HG02798 (cell line): ENCODE measurements at regions not wholly inside any gene's neighbourhood (a gene's known extent, or its start where the extent isn't known, plus 50 kb on each side); places are given as distances from the start of the nearest gene placed in this dataset.

Experiments used
- ATAC-seq: cut with Tn5 transposase; IDR thresholded peaks from one replicate; pipeline ENCODE4 v1.9.1; 2021; ENCODE audit warnings: mild to moderate bottlenecking; ENCODE audit not compliant: unreplicated experiment, poor library complexity

- no peak for ATAC-seq
Observed at GRCh38 chr5:116389601-116390000, 185.0 kb downstream of the SEMA6A start.

GRCh38 chr5:116388564-116389258 lies 185.9 kb downstream of the SEMA6A start:
- no peak for ATAC-seq

- ATAC-seq = no peak
Observed at GRCh38 chr5:116387738-116388137, 186.9 kb downstream of the SEMA6A start.

- no peak for ATAC-seq
Observed at GRCh38 chr5:116386633-116387032, 188.0 kb downstream of the SEMA6A start.

GRCh38 chr5:116382874-116383266 lies 191.8 kb downstream of the SEMA6A start:
- no peak for ATAC-seq

- ATAC-seq = no peak
Observed at GRCh38 chr5:116382032-116382873, 192.4 kb downstream of the SEMA6A start.

GRCh38 chr5:116381201-116381600 lies 193.4 kb downstream of the SEMA6A start:
- ATAC-seq = no peak

- no peak for ATAC-seq
Observed at GRCh38 chr5:116380621-116381020, 194.0 kb downstream of the SEMA6A start.

- no peak for ATAC-seq
Observed at GRCh38 chr5:116379306-116379705, 195.3 kb downstream of the SEMA6A start.

- ATAC-seq = no peak
Observed at GRCh38 chr5:116378777-116379121, 195.9 kb downstream of the SEMA6A start.

GRCh38 chr5:116378007-116378776 lies 196.4 kb downstream of the SEMA6A start:
- no peak for ATAC-seq

GRCh38 chr5:116377276-116378006 lies 197.2 kb downstream of the SEMA6A start:
- ATAC-seq = no peak

- no peak for ATAC-seq
Observed at GRCh38 chr5:116375926-116376325, 198.7 kb downstream of the SEMA6A start.

GRCh38 chr5:116374434-116374852 lies 200.2 kb downstream of the SEMA6A start:
- peak; percentile 86 for ATAC-seq

GRCh38 chr5:116372931-116373597 lies 201.6 kb downstream of the SEMA6A start:
- no peak for ATAC-seq

GRCh38 chr5:116371935-116372334 lies 202.7 kb downstream of the SEMA6A start:
- ATAC-seq = no peak

- ATAC-seq = peak; percentile 44
Observed at GRCh38 chr5:116371431-116371830, 203.2 kb downstream of the SEMA6A start.

GRCh38 chr5:116370886-116371285 lies 203.7 kb downstream of the SEMA6A start:
- no peak for ATAC-seq

- ATAC-seq = no peak
Observed at GRCh38 chr5:116370149-116370548, 204.5 kb downstream of the SEMA6A start.

- peak; percentile 80 for ATAC-seq
Observed at GRCh38 chr5:116365006-116365496, 209.6 kb downstream of the SEMA6A start.
